ENCODE measurements at regions not wholly inside any gene's neighbourhood (a gene's known extent, or its start where the extent isn't known, plus 50 kb on each side); places are given as distances from the start of the nearest gene placed in this dataset.
"Not testable (repeated sequence)": the region's sequence is repeated elsewhere in the genome, so short reads cannot be mapped to it uniquely, and the experiment has no call there.

DNA sequence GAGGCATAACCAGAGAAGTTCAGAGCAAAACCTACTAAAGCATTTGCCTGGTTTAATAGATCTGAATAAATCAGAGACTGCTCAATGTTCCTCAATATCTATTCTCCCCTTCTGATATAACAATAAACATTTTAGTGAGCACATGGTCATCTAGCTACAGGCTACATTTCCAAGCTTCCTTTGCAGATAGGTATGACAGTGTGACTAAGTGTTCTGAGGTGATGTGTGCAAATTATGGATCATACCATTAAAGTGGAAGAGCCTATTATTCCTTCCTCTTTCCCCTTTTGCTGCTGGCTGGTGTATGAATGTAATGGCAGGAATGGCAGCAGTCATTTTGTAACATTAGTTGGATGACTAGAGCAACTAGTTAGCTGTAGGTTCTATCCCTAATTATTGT is 285.8 kb upstream of the RASA1 start:
- no peak for DNase-seq

DNA sequence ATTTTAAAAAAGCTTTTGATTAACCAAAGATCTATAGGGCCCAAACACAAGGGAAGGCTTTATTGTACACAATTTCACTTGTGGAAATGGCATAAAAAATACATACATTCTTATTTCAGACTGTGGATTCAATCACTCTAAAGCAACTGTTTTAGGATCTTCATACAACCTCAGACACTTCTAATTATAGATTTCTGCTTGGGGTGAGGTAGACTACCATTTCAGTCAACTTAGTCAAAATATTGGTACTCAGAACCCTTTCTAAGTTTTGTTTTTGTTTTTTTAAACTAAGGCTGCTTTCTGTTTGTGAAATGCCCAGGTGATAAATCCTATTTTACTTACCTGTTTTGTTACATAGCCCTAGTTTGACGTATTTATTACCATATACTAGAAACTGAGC is 284.5 kb upstream of the RASA1 start:
- DNase-seq, result no peak

DNA sequence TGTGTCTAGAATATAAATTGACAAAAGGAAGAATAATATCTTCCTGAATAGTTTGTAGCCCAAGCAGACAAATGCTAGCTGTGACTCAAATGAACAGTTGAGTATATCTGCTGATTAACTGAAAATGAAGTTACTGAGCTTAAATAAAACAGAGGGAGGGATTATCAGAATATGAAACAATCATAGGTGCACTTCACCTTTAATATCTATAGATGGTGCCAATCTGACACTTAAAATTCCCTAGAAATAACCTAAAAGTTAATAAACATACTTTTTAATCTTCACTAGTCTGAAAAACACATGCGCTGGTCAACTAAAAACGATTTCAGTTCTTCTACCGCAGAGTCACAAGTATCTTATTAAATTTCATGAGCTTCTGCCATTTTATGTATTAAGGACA is 280.8 kb upstream of the RASA1 start:
- DNase-seq, result no peak

DNA sequence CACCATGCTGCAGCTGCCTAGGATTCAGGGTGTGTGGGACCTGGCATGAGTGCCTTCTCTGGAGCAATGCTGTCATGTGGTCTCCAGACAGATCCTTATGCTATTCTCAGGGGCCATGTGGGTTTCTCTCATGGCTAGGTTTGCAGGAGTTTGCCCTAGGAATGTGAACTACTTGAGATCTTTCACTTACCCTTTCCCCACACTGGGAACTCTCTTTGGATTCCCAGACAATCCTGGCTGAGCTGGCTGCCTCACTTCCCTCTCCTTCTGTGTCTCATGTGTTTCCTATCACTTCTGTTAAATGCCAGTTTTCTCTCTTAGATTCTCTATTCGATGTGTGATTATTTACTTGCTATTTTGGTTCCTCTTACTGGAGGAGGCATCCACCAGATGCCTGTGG is 270.2 kb upstream of the RASA1 start:
- peak; percentile 43 for DNase-seq

DNA sequence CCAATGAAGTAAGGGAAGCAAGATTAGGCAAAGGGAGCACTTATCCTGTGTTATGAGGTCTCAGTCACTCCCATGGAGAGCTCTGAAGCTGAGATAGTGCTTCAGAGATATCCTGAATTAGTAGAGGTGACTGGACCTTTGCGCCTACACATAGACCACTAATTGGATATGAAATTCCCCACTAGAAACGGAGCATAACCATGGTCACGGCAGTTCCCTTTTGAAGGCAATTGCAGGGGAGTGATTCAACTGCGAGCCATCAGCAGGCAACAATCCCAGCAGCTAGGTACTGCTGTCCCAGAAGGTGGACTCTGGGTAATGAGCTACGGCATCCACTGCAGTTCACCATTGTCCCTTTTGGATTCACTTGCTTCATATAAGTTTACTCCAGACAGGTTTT is 267.7 kb upstream of the RASA1 start:
- DNase-seq, result no peak

DNA sequence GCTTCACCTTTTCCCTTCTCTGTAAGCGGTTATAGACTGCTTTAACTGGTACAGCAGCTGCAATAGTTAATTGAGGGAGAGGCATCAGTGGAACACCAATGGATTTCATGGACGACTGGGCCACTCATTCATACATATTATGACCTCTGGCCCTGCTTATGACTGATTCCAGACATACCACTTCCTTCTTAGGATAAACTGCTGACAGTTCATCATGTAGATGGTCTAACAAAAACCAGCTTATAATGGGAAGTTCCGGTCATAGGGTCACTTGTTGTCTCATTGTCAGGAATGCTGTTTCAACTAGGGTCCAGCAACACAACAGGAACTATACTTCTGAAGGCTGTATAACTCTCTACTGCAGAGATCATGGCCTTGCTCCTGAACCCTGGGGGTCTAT is 265.2 kb upstream of the RASA1 start:
- peak; percentile 73 for DNase-seq

DNA sequence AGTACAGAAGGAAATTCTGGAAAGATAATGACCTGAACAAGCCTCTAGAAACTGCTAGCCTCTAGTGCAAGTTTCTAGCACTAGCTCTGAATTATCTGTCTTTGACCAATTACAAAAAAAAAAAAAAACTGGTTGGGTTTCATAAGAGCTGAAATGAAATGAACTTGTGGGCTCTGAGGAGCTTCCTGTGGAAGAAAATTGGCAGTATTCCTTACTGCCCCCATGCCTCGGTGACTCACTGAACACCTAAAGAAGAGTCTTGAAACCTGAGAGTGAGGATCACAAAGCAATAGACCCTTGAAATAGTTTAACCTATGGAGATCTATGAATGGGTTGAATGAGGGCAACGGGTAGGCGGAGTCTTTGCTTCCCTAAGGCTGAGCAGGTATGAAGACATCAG is 263.6 kb upstream of the RASA1 start:
- DNase-seq, result no peak

DNA sequence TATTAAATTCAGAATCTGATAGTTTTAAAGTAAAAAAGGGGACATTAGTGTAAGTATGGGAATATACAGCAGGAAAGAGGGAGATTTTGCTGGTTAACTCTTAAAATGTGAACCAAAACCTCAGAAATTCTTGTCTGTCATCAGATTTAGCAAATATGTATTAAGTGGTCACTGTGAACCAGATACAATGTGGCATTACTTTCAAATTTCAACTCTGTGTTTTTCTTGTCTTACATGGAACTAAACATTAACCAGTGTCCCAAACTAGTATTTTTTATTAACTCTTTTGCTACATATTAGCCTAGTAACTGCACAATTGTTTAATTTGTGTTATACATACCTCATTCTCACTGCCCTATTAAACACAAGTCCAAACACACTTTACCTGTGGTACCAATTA is 259.9 kb upstream of the RASA1 start:
- DNase-seq, result no peak

DNA sequence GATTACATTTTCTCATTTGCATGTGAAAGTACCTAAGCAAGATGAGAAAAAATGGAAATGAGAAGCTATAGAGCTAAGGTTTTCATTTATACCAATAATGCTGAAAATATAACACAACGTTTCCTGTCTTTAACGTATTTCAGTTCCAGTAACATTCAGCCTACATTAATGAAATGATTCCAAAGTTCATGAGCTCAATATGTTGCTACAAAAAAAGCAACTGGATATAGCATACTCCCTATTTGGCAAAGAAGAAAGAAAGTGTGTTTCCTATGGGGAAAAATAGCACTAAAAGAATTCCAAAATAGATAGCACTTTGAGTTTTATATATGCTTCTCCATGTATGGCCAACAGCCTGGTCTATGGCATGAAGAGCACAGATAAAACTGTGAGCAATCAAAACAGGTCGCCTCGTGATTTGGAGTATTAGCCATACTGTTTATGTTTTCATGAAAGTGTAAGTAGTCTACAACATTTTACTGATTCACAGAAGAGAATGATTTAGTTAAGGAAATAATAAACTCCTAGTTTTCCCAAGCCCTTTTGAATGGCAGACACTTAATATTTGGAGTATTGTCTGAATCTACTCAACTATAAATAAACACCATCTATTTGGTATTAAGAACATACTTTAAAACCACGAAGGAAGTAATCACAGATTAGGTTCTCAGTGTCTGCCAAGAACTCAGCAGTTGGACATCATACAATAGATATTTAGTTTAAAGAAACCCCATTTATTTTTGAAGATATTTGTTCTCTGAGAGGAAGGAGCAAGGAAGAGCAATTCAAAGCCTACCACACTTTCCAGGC is 258.7 kb upstream of the RASA1 start:
- no peak for DNase-seq

DNA sequence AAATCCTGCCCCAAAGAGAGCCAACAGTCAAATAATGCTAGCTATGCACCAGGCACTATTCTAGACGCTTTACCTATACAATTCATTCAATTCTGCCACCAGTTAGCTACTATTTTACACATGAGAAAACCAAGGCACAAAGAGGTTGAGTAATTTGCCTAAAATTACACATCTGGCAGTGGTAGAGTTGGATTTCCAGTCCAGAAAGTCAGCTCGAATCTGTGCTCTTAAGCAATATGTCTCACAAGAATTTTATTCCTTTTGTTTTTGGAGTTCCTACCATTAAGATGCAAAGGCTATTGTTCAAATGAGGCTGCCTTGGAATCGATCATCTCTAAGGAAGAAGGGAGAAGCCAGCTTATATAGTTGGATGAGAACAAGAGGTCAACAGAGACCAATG is 256.9 kb upstream of the RASA1 start:
- DNase-seq, result no peak

DNA sequence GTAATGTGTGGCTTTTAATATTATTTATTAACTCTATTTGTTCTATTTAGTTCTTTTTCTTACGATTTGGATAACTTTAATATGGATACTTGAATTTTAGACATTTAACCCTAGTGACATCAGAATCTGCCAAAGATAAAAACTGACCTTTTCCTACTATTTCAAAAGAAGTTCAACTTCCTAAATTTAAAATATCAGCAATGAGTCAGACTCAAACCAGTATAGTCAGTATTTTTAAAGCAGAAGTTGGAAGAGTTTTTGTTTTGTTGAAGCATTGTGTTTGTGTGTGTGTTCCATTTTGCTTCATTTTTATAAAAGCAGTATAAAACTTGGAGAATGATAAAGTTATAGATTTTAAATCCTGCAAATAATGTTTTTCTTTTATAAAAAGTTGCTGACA is 251.8 kb upstream of the RASA1 start:
- peak; percentile 78 for DNase-seq

DNA sequence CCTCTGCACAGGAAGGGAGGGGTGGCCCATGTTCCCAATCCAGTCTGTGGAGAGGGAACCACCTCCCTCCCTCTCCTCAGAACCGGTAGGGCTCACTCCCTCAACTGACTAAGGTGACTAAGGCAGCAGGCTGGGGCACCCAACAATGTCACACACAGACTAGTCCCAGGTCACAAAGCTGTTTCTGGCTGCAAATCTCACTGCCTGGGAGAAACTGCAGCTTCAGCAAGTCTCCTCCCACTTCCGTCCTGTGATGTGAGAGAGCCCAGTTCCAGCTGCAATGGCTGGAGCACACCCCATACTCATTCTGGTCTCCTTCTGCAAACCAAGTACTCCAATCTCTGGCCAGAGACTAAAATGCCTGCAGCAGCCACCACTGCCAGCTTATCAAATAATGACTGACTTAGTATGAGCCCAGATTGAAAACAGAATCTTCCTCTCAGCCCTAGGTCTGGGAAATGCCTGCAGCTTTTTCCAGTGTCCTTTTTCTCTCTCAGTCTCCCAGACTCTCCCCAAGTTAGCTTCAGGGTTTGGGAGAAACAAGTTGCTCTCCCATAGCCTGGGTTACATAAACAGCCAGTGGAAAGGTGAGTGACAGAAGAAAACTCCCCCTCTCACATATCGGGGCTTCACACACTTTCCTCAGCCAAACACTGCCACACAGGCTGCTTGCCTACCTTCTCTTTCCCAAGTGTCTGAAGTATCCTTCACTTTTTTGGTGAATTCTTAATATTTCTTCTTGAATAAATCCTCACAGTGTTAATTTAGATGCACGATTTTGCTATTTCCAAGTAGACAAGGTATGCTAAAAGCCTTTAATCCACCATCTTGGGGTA is 247.4 kb upstream of the RASA1 start:
- DNase-seq, result peak; percentile 50

DNA sequence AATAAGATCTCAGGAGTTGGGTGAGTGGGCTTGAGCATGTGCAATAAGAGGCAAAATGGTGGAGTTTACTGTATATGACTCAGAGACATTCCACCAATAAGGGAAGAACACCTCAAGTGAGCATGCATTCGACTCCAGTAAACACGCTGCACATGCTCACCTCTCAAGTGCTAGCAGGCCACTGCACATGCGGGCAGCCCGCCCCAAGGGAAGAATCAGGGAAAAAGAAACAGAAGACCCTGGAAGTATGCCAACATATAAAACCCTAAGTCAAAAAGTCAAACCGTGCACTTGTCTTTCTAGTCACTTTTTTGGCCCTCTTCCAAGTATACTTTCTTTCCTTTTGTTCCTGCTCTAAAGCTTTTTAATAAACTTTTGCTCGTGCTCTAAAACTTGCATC is 245.3 kb upstream of the RASA1 start:
- DNase-seq, result no peak

DNA sequence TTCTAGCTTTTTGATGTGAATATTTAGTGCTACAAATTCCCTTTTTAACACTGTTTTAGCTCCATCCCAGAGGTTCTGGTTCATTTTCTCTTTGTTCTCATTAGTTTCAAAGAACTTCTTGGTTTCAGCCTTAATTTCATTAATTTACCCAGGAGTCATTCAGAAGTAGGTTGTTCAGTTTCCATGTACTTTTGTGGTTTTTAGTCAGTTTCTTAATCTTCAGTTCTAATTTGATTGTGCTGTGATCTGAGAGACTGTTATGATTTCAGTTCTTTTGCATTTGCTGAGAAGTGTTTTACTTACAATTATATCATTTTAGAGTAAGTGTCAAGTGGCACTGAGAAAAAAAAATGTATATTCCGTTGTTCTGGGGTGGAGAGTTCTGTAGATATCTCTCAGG is 240.1 kb upstream of the RASA1 start:
- no peak for DNase-seq

DNA sequence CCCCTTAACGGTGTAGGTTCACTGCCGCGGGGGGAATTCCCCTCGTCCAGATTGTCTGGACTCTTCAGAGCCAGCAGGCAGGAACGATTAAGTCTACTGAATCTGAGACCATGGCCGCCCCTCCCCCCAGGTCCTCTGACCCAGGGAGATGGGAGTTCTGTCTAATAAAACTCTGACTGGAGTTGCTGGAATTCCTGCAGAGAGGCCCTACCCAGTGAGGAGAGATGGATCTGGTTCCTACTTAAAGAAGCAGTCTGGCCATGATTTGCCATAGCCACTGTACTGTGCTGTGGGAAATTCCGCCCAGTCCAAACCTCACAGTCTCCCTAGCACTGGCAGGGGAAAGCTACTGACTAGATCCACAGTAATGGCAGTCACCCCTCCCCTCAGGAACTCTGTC is 237.7 kb upstream of the RASA1 start:
- no peak for DNase-seq

DNA sequence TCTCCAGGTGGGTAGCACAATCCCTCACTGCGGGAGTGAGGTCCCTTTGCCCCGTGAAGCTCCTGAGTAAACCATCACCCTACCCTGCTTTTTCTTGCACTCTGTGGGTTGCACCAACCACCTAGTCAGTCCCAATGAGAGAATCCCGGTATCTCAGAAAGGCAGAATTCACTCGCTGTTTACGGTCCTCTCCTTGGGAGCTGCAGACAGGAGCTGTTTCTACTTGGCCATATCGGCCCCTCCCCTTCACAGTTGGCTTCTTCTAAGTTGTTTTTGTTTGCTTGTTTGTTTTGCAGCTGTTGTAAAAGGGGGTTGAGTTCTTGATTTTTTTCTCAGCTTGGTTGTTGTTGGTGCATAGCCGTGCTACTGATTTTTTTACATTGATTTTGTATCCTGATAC is 237.0 kb upstream of the RASA1 start:
- no peak for DNase-seq

DNA sequence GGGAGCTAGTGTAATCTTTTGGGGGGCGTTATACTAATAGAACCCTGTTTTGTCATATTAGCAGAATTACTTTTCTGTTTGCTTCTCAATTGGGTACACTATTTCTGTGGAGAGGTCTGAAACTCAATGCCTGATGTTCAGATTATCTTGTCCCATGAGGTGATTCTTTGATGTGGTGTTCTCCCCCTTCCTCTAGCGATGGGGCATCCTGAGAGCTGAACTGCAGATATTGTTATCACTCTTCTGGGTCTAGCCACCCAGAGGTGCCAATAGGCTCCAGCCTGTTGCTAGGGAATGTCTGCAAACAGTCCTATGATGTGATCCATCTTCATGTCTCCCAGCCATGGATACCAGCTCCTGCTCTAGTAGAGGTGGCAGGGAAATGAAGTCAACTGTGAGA is 233.1 kb upstream of the RASA1 start:
- DNase-seq, result no peak

DNA sequence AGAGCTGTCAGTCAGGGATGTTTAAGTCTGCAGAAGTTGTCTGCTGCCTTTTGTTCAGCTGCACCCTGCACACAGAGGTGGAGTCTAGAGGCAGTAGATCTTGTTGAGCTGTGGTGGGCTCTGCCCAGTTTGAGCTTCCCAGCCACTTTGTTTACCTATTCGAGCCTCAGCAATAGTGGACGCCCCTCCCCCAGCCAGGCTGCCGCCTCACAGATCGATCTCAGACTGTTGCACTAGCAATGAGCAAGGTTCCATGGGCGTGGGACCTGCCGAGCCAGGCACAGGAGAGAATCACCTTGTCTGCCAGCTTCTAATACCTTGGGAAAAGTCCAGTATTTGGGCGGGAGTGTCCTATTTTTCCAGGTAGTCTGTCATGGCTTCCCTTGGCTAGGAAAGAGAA is 225.1 kb upstream of the RASA1 start:
- DNase-seq, result no peak

DNA sequence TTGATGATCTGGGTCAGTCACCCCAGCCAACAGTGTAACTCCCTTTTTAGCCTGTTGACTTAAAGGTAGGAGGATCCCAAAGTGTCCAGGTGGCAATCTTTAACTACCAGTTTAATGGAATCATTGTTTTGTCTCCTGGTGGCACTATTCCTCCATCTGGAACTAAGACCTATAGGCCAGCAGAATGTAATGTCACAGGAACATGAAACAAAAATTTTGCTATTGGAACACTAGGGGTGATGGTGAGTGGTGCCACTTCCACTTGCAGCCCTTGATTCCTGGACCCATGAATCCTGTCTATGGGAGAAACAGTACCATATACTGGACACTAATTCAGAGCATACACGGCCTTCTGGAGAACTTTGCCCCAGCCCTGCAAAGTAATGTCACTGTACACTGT is 219.5 kb upstream of the RASA1 start:
- DNase-seq, result no peak

DNA sequence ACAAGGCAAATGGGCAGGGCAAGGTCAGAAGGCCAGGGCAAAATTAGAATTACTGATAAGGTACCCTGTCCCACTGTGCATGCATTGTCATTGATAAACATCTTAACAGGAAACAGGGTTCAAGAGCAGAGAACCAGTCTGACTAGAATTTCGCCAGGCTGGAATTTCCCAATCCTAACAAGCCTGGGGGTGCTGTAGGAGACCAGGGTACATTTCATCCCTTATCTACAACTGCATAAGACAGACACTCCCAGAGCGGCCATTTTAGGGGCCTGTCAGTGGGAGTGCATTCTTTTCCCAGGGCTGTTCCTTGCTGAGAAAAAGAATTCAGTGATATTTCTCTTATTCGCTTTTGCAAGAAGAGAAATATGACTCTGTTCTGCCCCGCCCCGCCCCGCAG is 218.7 kb upstream of the RASA1 start:
- DNase-seq, result not testable (repeated sequence)

DNA sequence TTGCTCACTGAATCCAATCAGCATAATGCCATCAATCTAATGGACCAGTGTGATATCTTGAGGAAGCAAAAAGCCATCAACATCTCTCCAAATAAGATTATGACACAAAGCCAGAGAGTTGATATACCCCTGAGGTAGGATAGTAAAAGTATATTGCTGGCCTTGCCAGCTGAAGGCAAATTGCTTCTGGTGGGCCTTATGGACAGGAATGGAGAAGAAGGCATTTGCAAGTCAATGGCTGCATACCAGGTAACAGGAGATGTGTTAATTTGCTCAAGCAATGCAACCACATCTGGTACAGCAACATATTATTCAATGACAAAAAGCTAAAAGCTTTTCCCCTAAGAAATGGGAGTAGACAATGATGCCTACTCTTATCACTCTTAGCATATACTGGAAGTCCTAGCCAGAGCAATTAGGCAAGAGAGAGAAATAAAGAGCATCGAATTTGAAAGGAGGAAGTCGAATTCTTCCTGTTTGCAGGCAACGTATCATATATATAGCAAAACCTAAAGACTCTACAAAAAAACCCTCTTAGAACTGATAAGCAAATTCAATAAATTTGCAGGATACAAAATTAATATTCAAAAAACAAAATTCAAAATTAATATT is 216.1 kb upstream of the RASA1 start:
- DNase-seq, result peak; percentile 48

DNA sequence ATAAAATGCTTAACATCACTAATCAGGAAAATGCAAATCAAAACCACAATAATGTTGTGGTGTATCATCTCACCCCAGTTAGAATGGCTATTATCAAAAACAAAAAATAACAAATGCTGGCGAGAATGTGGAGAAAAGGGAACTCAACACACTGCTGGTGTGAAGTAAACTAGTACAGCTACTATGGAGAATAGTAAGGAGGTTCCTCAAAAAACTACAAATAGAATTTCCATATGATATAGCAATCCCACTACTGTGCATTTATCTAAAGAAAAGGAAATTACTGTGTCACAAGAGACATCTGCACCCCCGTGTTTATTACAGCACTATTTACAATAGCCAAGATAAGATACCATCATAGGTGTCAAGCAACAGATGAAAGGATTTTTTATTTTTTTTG is 214.5 kb upstream of the RASA1 start:
- DNase-seq, result peak; percentile 43

DNA sequence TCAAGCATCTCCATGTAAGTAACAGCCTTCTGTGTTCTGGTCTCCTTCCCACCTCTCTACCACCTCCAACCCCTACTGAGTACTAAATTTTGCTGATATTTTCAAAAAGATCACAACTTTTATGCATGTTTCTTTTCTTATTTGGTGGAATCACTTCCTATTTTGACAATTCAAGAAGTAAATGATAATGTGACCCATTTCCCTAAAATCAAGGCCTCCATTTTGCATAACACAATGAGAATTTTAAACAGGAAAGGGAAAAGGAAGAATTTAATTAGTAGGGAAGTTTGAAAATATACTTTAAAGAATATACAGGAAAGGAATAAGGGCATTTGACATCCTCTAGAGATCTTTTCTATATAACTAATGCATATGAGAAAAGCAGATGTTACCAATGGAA is 212.9 kb upstream of the RASA1 start:
- DNase-seq, result peak; percentile 30

DNA sequence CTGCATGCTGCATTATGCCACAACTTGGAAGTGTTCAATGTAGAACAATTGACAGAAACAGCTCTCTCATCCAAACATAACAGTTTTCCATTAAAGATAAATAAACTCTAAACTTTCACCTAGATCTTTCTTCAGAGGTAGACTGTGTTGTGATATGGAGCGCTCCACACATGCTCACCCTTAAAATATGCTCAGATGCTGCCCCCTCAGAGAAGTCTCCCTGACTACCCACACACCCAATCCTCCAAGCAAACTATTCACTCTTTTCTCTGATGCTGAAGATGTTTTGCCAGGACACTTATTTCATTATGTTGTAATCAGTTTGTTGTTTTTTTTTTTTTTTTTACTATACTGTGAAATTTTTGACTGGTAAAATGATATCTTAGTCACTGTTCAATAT is 206.6 kb upstream of the RASA1 start:
- no peak for DNase-seq
